C4-2B (cell line): ENCODE measurements at regions not wholly inside any gene's neighbourhood (a gene's known extent, or its start where the extent isn't known, plus 50 kb on each side); places are given as distances from the start of the nearest gene placed in this dataset.

Source experiments
- H3K27ac ChIP-seq: fragments of 450-650 bp; 2 replicates; pipeline ENCODE4 v1.5.1; 2017
- CTCF ChIP-seq: fragments of 450-650 bp; conservative IDR thresholded peaks from 2 replicates; pipeline ENCODE4 v1.5.1; 2017; ENCODE audit warnings: mild to moderate bottlenecking
- ZFX ChIP-seq: fragments of 450-650 bp; IDR thresholded peaks from 2 replicates; pipeline ENCODE4 v1.6.1; 2017

GRCh38 chr2:133829450-133830020, 261.3 kb upstream of the NCKAP5 start:
- no peak overlapping the region for H3K27ac ChIP-seq
- TF ChIP-seq ZFX: no peak

GRCh38 chr2:133833746-133834145, 265.5 kb upstream of the NCKAP5 start:
- TF ChIP-seq ZFX (no peak), CTCF (no peak)
- no peak overlapping the region for H3K27ac ChIP-seq

- H3K27ac ChIP-seq: no peak overlapping the region
- TF ChIP-seq ZFX: no peak
- no peak for TF ChIP-seq CTCF
Observed at GRCh38 chr2:133835821-133836619, 267.8 kb upstream of the NCKAP5 start.

- H3K27ac ChIP-seq: no peak overlapping the region
Observed at GRCh38 chr2:133836691-133837345, 268.6 kb upstream of the NCKAP5 start.

GRCh38 chr2:133837441-133838094, 269.3 kb upstream of the NCKAP5 start:
- H3K27ac ChIP-seq: no peak overlapping the region
- TF ChIP-seq ZFX: no peak
- no peak for TF ChIP-seq CTCF

More at GRCh38 chr2:133836691-133837345, 268.6 kb upstream of the NCKAP5 start:
- no peak for TF ChIP-seq ZFX

GRCh38 chr2:133838642-133839365, 270.5 kb upstream of the NCKAP5 start:
- TF ChIP-seq CTCF (no peak), ZFX (no peak)
- no peak overlapping the region for H3K27ac ChIP-seq

- no peak for TF ChIP-seq CTCF
- TF ChIP-seq ZFX: no peak
- no peak overlapping the region for H3K27ac ChIP-seq
Observed at GRCh38 chr2:133839677-133840076, 271.4 kb upstream of the NCKAP5 start.
